Activated CD8-positive, alpha-beta T cell treated with anti-CD3 and anti-CD28 coated beads for 36 hours (primary cell): ENCODE measurements at regions not wholly inside any gene's neighbourhood (a gene's known extent, or its start where the extent isn't known, plus 50 kb on each side); places are given as distances from the start of the nearest gene placed in this dataset.

Experiments used
- ATAC-seq: fragments of 200-7000 bp; cut with Tn5 transposase; one replicate; pipeline ENCODE4 v1.10.0; 2021; ENCODE audit warnings: mild to moderate bottlenecking, moderate library complexity
- CTCF ChIA-PET: fragments of 350-600 bp; sonication (Branson Sonifier 250); formaldehyde crosslinking; loops from one replicate; lab custom pipeline; 2021; ENCODE audit warnings: antibody characterized with exemption; lab: Charles Lee
- POLR2A ChIA-PET: fragments of 350-600 bp; sonication (Branson Sonifier 250); formaldehyde crosslinking; loops from one replicate; lab custom pipeline; 2021; ENCODE audit warnings: antibody characterized with exemption; lab: Charles Lee
- DNase-seq: peaks from one replicate; pipeline ENCODE4 v3.0.0-alpha.2; 2020
- H3K27ac Mint-ChIP-seq: one replicate; pipeline ENCODE4 v1.8.0; 2021; ENCODE audit warnings: mild to moderate bottlenecking, mixed read lengths
- H3K27me3 Mint-ChIP-seq: one replicate; pipeline ENCODE4 v1.8.0; 2021; ENCODE audit warnings: mixed read lengths
- H3K36me3 Mint-ChIP-seq: one replicate; pipeline ENCODE4 v1.8.0; 2021; ENCODE audit warnings: low read depth, mixed read lengths
- H3K4me1 Mint-ChIP-seq: one replicate; pipeline ENCODE4 v1.8.0; 2021; ENCODE audit warnings: low read depth, mixed read lengths
- H3K4me3 Mint-ChIP-seq: one replicate; pipeline ENCODE4 v1.8.0; 2021; ENCODE audit warnings: mild to moderate bottlenecking, moderate library complexity, mixed read lengths
- H3K9me3 Mint-ChIP-seq: one replicate; pipeline ENCODE4 v1.8.0; 2021; ENCODE audit warnings: mixed read lengths
- CTCF ChIP-seq: fragments of 200-600 bp; IDR thresholded peaks from one replicate; pipeline ENCODE4 v1.8.0; 2022; ENCODE audit warnings: antibody characterized with exemption, mild to moderate bottlenecking
- intact Hi-C: fragments of 100-400 bp; cut with micrococcal nuclease; formaldehyde crosslinking; loops from one replicate; pipeline ENCODE4 v1.10.0; 2022

GRCh38 chr2:145820651-145821050, 1300.7 kb upstream of the ZEB2 start:
- Mint-ChIP-seq H3K27me3 (peaks cover 3% of the 10 kb centered on the region), H3K9me3 (no peaks in the 10 kb centered on the region), H3K27ac (no peak overlapping the region), H3K36me3 (no peaks in the 10 kb centered on the region), H3K4me3 (no peak overlapping the region), H3K4me1 (no peaks in the 10 kb centered on the region)
- CTCF ChIA-PET: no interaction called here
- no peak for TF ChIP-seq CTCF
- DNase-seq (no peak), ATAC-seq (no peak)
- POLR2A ChIA-PET: no interaction called here
- intact Hi-C loops: no loop called here

GRCh38 chr2:145818890-145819504, 1299.1 kb upstream of the ZEB2 start:
- ATAC-seq: no peak
- intact Hi-C loops: no loop called here
- H3K27ac Mint-ChIP-seq: no peak overlapping the region
- no peaks in the 10 kb centered on the region for H3K4me1 Mint-ChIP-seq
- ChIA-PET CTCF (no interaction called here), POLR2A (no interaction called here)
- peaks cover 3% of the 10 kb centered on the region for H3K27me3 Mint-ChIP-seq
- TF ChIP-seq CTCF: no peak
- no peak overlapping the region for H3K4me3 Mint-ChIP-seq
- H3K36me3 Mint-ChIP-seq: no peaks in the 10 kb centered on the region
- H3K9me3 Mint-ChIP-seq: no peaks in the 10 kb centered on the region
- DNase-seq: no peak

GRCh38 chr2:145815933-145816332, 1296.0 kb upstream of the ZEB2 start:
- Mint-ChIP-seq H3K4me1 (no peaks in the 10 kb centered on the region), H3K4me3 (no peak overlapping the region), H3K9me3 (no peaks in the 10 kb centered on the region), H3K27ac (no peak overlapping the region), H3K36me3 (no peaks in the 10 kb centered on the region), H3K27me3 (peaks cover 3% of the 10 kb centered on the region)
- no peak for TF ChIP-seq CTCF
- no peak for DNase-seq
- intact Hi-C loops: no loop called here
- ChIA-PET POLR2A (no interaction called here), CTCF (no interaction called here)
- ATAC-seq: no peak

GRCh38 chr2:145813481-145813880, 1293.6 kb upstream of the ZEB2 start:
- ATAC-seq: no peak
- intact Hi-C loops: no loop called here
- no peaks in the 10 kb centered on the region for H3K4me1 Mint-ChIP-seq
- no peak for DNase-seq
- H3K27me3 Mint-ChIP-seq: no peaks in the 10 kb centered on the region
- H3K9me3 Mint-ChIP-seq: no peaks in the 10 kb centered on the region
- H3K27ac Mint-ChIP-seq: no peak overlapping the region
- ChIA-PET CTCF (no interaction called here), POLR2A (no interaction called here)
- no peak overlapping the region for H3K4me3 Mint-ChIP-seq
- TF ChIP-seq CTCF: no peak
- H3K36me3 Mint-ChIP-seq: no peaks in the 10 kb centered on the region

- no peak overlapping the region for H3K27ac Mint-ChIP-seq
Observed at GRCh38 chr2:145812165-145812554, 1292.2 kb upstream of the ZEB2 start.

More at GRCh38 chr2:145812165-145812554, 1292.2 kb upstream of the ZEB2 start:
- TF ChIP-seq CTCF: no peak
- no peaks in the 10 kb centered on the region for H3K36me3 Mint-ChIP-seq
- CTCF ChIA-PET: no interaction called here
- H3K4me1 Mint-ChIP-seq: no peaks in the 10 kb centered on the region
- intact Hi-C loops: no loop called here
- POLR2A ChIA-PET: no interaction called here
- no peak for ATAC-seq
- H3K9me3 Mint-ChIP-seq: no peaks in the 10 kb centered on the region
- no peak overlapping the region for H3K4me3 Mint-ChIP-seq
- no peak for DNase-seq
- no peaks in the 10 kb centered on the region for H3K27me3 Mint-ChIP-seq
